ENCODE measurements at regions not wholly inside any gene's neighbourhood (a gene's known extent, or its start where the extent isn't known, plus 50 kb on each side); places are given as distances from the start of the nearest gene placed in this dataset.

GRCh38 chrX:118219866-118220265 is 103.3 kb upstream of the KLHL13 start:
- DNase-seq (ENCODE audit: low read depth) = no peak
- no peak overlapping the region for H3K4me3 ChIP-seq (ENCODE audit: low read length)
- no peak for TF ChIP-seq CTCF (conservative IDR thresholded peaks at IDR 0.05; ENCODE audit: low read length)

- H3K4me3 ChIP-seq (ENCODE audit: low read length) = no peak overlapping the region
Measured at GRCh38 chrX:118220509-118220908, 103.9 kb upstream of the KLHL13 start.

GRCh38 chrX:118221270-118221669 is 104.7 kb upstream of the KLHL13 start:
- no peak for DNase-seq (ENCODE audit: low read depth)
- no peak for TF ChIP-seq CTCF (conservative IDR thresholded peaks at IDR 0.05; ENCODE audit: low read length)
- no peak overlapping the region for H3K4me3 ChIP-seq (ENCODE audit: low read length)

More at GRCh38 chrX:118220509-118220908, 103.9 kb upstream of the KLHL13 start:
- TF ChIP-seq CTCF (conservative IDR thresholded peaks at IDR 0.05; ENCODE audit: low read length) = no peak
- DNase-seq (ENCODE audit: low read depth) = no peak

GRCh38 chrX:118221733-118222132 is 105.1 kb upstream of the KLHL13 start:
- no peak overlapping the region for H3K4me3 ChIP-seq (ENCODE audit: low read length)
- DNase-seq (ENCODE audit: low read depth) = no peak
- no peak for TF ChIP-seq CTCF (conservative IDR thresholded peaks at IDR 0.05; ENCODE audit: low read length)

GRCh38 chrX:118222421-118222820 is 105.8 kb upstream of the KLHL13 start:
- TF ChIP-seq CTCF (conservative IDR thresholded peaks at IDR 0.05; ENCODE audit: low read length) = no peak
- no peak for DNase-seq (ENCODE audit: low read depth)
- no peak overlapping the region for H3K4me3 ChIP-seq (ENCODE audit: low read length)

- peak; percentile 28; the same call in 1 of the 2 replicates for TF ChIP-seq CTCF (conservative IDR thresholded peaks at IDR 0.05; ENCODE audit: low read length)
- H3K4me3 ChIP-seq (ENCODE audit: low read length) = no peak overlapping the region
- DNase-seq (ENCODE audit: low read depth) = no peak
Measured at GRCh38 chrX:118225711-118226428, 109.3 kb upstream of the KLHL13 start.

- TF ChIP-seq CTCF (conservative IDR thresholded peaks at IDR 0.05; ENCODE audit: low read length) = no peak
- DNase-seq (ENCODE audit: low read depth) = no peak
- H3K4me3 ChIP-seq (ENCODE audit: low read length) = no peak overlapping the region
Measured at GRCh38 chrX:118228041-118228440, 111.4 kb upstream of the KLHL13 start.
